ENCODE measurements at regions not wholly inside any gene's neighbourhood (a gene's known extent, or its start where the extent isn't known, plus 50 kb on each side); places are given as distances from the start of the nearest gene placed in this dataset.

DNA sequence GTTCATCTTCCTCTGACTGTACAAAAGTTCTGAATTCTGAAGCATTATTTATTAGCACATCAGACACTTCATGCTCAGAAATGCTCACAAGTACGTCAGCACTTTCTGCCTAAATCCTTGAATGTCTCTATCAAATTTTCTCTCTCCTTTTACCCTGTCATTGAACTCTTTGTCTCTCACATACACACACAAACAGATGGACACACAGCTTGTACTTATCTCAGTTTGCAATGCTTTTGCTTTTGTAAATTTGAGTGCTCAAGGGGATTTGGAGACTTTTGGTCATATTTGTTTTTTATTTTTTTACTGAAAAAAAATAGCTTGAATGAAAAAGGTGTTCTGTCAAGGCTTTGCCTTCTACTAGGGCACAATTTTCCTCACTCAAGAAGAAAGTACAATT is 64.2 kb upstream of the PDZRN4 start:
- TF ChIP-seq, protein P1, sequence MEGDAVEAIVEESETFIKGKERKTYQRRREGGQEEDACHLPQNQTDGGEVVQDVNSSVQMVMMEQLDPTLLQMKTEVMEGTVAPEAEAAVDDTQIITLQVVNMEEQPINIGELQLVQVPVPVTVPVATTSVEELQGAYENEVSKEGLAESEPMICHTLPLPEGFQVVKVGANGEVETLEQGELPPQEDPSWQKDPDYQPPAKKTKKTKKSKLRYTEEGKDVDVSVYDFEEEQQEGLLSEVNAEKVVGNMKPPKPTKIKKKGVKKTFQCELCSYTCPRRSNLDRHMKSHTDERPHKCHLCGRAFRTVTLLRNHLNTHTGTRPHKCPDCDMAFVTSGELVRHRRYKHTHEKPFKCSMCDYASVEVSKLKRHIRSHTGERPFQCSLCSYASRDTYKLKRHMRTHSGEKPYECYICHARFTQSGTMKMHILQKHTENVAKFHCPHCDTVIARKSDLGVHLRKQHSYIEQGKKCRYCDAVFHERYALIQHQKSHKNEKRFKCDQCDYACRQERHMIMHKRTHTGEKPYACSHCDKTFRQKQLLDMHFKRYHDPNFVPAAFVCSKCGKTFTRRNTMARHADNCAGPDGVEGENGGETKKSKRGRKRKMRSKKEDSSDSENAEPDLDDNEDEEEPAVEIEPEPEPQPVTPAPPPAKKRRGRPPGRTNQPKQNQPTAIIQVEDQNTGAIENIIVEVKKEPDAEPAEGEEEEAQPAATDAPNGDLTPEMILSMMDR (IDR thresholded peaks at IDR 0.05) = no peak
- TF ChIP-seq POLR2AphosphoS5 (IDR thresholded peaks at IDR 0.05) (no peak), POLR2A (IDR thresholded peaks at IDR 0.05) (no peak)
